GM12891 (cell line): ENCODE measurements at regions not wholly inside any gene's neighbourhood (a gene's known extent, or its start where the extent isn't known, plus 50 kb on each side); places are given as distances from the start of the nearest gene placed in this dataset.

Source experiments
- POLR2A ChIP-seq: IDR thresholded peaks from 2 replicates; pipeline ENCODE4 v1.6.1; 2011; ENCODE audit warnings: low read depth, low read length, control low read depth
- SPI1 ChIP-seq: IDR thresholded peaks from 2 replicates; pipeline ENCODE4 v1.6.1; 2011; ENCODE audit warnings: low read depth, low read length, control low read depth

DNA sequence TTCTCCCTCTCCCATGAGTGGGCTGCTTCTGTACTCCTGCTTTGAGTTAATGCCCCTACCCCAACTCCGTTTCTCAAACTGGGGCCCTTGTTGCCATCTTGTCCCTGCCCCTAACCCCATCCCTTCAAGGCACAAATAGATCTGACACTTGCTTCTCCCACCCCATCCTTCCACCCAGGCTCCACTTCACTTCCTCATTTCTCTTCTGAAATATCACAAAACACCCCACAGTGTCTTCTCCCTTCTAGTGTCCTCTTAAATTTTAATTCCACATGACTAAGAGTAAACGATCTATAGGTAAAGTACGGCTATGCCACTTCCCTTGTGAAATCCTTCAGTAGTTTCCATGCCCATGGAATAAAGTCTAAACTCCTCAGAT, 571.6 kb upstream of the NOX3 start:
- TF ChIP-seq SPI1 (no peak), POLR2A (no peak)
